Activated CD8-positive, alpha-beta memory T cell treated with anti-CD3 and anti-CD28 coated beads for 48 hours (primary cell): ENCODE measurements at regions not wholly inside any gene's neighbourhood (a gene's known extent, or its start where the extent isn't known, plus 50 kb on each side); places are given as distances from the start of the nearest gene placed in this dataset.
A peak's percentile ranks its signal among the peaks of the same experiment; 100 is the strongest.
"Not testable (repeated sequence)": the region's sequence is repeated elsewhere in the genome, so short reads cannot be mapped to it uniquely, and the experiment has no call there.

Experiments
- DNase-seq, 3 experiments: peaks; one replicate each; pipeline ENCODE4 v3.0.0-alpha.2; 2020; ENCODE audit warnings: low read depth in 2 of 3, low spot score in 2 of 3

DNA sequence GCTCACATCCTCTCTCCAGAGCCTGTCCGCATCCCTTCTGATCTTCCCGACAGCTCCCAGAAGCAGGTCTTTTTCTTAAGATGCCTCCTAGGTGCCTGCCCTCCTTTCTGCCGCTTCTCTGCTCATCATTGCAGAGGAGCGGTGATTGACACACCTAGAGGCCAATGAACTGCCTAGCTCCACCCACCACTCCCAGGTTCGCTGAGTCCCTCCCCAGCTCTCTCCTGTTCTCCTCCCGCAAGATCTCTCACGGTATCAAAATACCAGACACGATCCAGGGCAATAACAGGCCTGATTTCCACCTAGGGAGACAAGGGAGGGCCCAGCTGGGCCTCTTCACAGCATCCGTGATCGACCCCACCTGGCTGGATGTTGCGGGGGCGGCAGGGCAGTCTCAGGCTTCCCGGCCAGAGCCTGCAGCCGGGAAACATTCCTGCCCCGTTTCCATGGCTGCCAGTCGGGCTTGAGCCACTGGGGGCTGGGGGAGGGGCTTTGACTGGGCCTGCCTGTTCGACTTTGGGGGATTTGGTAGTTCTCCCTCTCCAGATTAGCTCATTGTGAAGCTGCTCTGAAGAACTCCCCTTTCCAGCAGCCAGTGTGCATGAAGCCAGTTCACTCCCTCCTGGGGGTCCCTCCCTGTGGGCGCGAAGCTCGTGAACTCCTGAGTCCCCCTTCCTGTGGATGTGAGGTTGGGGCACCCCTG is 373.5 kb downstream of the RPS24 start:
- DNase-seq: peak; percentile 11 to 33 (median 14)

DNA sequence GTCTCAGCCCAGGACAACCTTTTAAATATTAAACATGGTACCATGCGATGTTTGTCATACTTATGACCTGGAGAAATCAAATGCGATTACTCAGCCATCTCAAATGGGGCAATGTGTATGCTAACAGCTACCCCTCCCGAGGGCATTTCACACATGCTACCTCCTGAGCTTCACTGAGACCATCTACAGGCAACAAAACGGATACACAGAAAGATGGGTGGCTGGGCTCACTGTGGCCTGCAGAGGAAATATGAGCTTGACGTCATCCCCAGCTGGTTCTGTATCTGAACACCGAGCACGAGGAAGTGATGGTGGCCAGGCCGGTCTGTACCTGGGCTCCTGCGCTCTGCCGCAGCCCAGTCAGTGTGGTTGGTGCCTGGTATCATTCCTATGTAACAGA is 374.3 kb downstream of the RPS24 start:
- no peak for DNase-seq

DNA sequence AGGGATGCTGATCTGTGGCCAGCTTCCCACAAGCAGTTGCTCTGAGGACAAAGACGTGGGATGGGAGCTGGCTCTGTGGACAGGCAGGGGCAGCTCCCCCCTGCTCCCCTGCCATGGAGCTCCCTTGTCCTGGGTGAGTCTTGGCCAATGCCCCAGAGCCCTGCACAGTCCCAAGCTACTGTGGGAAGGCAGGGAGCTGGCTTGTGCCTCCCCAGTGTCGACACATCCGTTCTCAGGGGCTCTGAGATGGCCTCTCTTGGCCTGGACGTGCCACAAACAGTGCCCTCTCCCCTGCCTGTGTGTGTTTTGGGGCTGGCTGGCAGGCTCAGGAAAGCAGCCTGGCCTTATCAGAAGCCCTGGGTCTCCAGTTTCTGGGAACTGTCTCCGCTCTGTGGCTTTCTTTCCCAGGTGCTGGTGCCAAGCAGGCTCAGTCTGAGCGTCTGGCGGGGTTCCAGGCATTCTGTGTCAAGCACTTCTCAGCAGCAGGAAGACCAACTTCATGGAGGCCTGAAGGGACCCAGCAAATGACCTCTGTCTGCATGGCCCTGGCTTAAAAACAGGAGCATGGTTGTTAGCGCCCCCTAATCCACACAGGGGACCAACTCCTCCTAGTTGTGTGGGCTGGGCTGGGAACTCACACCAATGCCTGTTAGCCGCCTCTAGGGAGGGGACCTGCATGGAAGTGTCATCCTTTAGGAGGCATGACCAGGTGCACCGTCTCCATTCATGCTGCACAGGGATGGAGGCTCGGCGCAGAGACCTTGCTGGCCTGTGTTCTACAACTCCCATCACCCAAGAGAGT is 375.2 kb downstream of the RPS24 start:
- no peak for DNase-seq

DNA sequence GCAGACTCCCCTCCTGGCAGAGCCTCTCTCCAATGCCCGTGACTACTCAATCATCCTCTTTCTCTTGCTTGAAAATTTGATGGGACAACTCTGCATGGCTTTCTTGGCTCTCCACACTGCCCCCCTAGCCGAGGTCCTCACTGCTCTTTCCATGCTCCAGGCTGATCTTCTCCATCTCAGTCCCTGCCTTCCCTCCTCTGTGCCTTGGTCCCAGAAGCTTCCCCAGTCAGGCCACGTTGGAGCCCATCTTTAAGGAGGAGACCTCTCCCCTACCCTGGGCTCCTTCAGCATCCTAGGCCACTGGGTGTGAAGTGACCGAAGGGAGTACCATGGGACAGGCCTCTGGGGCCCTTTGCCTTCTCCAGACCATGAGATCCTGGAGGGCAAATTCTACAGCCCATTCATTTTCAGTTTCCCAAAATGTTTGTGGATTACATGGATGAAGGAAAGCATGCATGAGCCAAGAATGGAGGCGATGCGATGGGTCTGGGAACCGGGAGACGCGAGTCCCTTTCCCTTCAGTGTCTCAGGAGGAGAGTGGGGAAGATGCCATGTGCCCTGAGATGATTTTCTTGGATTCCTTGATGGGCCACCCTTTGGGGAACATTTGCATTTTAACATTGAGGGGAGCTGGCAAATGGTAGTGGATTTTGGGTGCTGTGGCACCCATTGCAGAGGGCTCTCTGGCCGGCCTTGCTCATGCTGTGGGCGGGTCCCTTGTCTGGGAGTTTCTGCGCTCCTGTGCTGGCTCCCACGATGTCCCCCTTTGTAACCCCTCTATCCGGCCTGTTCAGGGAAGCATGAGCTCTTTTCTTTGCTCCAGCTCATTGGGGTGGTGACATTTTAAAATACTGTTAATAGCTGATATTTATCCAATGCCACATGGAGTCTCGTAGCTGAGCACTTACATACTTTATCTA is 376.6 kb downstream of the RPS24 start:
- no peak for DNase-seq

DNA sequence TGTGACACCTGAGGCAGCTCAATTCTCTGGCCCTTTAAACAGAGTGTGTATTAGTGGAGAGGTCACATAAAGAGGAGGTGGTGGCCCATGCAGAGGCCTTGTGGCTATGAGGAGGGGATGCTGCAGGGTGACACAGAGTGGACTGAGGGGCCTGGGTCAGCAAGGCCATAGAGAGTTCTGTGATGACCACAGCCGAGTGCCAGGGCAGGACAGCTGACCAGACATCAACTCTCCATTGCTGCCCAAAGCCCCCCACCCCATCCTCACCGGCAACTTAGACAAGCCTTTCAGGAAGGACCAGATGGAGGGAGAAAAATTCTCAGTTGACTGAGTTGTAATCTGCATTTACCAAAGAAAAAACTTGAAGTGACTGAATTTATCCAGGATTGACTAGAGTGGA is 378.1 kb downstream of the RPS24 start:
- no peak for DNase-seq

DNA sequence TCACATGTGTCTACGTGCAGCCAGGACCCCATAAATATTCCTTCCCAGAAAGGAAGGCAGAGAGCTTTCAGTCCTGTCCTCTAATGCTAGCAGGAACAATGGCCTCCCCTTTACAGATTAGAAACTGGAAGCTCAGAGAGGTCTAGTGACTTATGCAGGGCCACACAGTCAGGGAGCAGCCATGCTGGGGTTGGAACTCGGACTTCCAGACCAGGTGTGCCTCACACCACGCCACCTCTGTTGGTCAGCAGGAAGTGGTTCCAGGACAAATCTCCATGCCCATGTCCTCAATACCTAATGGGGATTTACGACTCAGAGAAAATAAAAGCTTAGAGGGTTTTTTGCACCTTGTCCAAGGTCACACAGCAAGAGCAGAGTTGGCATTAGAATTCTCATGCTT is 378.9 kb downstream of the RPS24 start:
- DNase-seq: no peak

DNA sequence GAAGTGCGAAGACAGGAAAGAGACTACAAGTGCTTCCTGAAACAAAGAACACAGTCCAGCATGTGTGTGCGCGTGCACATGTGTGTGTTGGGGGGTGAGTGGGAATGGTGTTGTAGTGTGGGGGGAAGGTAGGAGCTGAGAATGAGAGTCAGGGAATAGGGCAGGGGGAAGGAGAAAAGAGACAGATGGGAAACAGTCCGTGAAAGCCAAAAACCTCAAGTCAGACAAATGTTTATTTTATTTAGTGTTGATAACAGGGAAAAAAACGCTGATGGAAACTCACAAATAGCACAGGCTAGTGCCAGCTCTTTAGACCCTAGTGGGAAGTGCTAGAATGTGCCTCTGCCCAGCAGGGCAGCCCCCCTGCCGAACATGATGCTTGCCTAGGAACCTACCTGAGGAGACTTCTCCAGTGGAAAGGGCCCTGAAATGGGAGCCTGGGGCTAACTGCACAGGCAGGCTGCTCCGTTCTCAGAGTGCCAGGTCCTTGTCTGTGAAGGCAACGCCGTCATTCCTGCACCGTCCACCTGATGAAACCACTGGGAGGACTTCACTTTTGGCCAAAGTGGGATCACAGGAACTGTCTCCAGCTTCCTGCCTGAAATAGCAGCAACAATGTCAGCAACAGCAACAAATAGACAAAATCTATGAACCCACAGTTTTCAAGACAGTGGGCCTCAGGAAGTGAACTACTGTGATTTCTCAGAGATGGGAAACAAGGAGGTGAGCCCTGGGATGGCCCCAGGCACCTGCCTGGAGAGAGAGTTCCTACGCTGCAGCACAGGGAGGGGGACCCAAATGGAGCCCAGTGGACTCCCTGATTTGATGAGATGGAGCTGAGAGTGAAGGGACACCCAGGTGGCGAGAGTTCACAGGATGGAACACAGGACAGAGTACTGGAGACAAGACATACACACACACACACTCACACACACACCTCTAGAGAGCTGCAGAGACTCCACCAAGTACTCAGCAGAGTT is 379.7 kb downstream of the RPS24 start:
- no peak for DNase-seq

DNA sequence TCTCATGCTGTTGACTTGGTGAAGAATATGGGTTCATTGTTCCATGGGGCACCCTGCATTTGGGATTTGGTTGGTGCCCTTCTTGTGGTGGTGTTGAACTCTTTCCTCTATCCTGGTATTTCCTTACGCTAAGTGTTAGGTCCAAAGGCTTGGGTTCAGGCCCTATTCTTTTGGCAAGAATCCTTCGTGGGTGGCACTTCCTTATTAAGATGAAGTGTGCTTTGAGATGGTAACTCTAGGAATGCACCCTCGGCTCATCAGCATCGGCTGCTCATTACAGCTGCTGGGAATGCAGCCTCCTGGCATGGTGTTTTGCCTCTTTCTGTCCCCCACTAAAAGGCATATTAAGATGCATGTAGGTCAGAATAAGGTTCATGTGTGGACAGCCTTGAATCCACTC is 380.7 kb downstream of the RPS24 start:
- DNase-seq: no peak

DNA sequence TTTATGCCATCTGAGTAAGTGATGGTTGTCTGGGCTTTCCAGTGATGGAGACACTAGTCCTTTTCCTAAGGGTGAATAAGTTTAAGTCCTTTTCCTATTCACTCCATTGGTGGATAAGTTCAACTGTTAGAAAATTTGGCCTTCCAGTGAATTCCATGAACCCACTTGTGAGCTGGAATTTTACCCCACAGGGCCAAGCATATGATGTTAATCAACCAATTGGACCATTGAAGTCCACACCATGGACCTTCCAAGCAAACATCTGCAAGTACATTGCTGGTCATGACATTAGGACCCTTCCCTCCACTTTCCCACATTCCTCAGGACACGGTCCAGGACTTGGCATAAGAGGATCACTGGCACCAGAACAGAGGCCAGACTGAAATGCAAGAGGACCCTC is 381.4 kb downstream of the RPS24 start:
- no peak for DNase-seq

DNA sequence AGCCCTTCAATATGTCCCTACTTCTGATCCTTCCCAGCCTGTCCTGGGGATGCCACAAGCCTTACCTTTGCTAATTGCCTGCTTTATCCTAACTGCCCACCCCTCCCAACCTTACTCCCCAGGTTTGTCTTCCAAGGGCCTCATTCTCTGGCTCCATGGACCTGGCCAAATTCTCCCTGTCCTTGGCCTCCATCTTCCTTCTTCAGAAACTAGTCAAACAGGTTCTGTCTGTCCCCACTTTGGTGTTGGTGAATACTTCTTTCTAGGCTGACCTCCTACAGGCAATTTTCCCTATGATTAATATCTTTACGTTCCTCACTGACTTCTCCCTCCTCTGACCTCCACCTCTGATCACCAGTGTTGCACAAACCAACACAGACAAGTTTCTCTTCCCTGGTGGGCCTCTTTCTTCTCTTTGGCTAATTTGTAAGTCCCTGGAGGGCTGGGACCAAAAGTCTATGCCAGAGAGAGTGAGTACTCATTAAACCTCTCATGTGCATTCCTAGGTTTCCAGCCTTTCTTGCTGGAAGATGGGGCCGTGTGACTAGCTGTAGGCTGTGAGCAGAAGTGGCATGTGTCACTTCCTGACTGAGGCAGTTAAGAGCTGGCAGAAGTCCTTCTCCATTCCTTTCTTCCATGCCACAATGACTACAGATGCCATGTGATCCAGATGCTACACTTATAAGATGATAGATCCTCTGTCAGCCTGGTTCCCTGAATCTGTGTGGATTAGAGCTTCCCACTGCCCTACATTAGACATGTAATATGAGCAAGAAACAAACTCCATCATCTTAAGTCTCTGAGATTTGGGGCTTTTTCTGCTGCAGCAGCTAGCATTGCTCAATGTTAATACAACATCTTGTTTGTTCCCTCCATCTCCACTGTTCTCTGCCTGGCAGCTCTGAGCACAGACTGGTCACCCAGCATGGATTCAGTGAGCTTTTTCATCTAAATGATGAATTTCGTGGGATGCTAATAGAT is 382.7 kb downstream of the RPS24 start:
- DNase-seq: no peak

DNA sequence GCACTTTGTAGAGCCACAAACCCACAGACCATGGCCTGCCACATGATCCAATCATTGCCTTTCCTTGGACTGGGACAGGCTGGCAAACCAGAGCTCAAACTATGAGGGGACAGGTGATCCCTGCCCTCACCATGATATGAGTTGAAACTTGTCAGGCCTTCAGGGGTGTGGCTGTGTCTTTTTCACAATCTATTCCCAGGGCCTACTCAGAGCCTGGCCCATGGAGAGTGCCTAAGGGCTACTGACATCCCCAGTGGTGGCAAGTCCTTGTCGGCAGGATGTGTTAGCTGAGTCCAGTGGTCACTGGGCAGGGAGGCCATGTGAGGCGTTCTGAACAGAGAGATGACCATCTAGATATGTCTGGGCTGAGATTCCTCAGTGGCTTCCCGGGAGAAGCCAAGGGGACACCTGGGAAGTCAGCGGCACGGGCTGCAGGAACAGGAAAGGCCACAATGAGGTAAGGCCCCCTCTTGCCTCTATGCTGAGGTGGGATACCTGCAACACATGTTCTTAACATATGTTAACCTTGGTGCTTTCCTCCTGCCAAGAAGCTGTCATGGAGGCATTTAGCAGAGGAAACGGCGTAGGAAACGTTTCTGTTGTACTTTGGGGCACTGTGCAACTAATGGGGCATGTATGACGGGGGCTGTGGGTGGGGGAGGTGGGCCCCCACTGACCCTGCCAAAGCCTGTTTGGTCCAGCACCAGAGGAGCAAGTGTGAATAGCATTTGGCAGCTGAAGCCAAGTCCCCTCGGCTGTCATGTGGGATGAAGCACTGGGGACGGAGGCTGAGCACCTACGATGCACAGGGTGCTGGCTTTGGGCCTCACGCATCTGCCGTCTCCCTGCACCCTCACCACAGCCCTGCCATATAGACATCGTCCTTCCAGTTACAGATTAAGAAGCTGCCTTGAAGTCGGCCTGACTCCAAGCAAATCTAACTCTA is 384.0 kb downstream of the RPS24 start:
- DNase-seq: no peak

DNA sequence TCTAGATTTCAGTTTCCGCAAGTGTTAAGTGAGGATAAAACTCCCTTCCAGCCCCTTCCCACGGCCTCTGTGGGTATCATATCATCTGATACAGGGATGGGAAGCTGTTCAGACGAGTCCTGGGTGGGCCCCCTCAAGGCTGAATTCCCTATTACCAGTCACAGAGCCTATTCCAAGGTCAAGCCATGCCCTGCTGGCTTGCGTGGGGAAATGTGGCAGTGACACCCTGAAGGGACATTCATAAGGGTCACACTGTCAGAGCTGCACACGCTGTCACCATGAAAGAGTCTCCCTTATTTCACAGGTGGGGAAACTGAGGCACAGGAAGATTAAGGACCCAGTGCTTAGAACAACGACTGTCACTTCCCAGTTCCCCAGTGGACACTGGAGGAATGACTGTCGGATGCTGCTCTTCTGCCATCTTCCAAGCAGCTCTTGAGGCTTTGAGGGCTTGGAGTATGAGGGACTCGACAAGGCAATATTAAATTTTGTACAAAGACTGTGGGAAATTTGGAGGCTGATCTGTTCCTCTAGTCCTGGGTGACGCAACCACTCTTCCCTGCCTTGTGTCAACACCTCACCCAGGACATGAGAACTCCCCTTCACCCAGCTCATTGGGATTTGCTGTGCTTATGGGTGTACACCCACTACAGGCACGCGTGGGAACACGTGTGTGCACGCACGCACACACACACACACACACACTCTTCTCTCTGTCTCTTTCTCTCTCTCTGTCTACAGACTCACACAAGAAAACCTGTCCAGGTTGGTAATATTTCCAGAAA is 386.0 kb downstream of the RPS24 start:
- no peak for DNase-seq

DNA sequence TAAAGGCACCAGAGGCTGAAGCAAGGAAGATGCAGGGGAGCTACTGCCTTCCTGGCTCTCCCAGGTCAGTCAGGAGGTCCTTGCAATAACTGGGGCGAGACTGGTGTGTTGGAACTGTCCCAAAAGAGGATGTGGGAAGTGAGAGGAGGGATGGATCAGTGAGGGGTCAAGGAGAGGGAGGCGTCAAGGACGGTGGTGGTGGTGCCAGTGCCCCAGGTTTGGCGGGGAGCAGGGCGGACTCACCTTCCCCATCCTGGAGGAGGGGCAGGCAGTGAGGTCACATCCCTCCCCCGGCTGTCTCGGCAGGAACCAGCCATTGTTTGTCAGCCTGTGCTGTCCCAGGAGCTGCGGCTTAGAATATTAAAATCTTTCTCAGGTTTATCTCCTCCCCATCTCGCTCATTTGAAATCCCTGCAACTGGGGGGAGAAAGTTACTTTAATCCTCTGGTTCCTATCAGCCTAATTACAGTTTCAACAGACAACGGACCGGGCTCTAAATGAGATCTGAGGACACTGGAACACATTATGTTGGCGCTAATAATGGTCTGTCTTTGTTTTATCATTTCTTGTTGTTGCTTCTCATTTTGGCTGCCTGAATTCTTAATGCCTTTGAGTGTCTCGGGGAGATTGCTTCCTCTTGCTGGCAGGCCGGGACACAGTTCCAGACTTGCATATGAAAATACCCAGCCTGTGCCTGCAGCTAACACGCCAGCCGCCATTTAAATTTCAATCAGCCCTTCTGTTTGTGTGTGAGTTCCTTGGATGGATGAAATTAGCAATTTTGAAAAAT is 387.5 kb downstream of the RPS24 start:
- DNase-seq: no peak

DNA sequence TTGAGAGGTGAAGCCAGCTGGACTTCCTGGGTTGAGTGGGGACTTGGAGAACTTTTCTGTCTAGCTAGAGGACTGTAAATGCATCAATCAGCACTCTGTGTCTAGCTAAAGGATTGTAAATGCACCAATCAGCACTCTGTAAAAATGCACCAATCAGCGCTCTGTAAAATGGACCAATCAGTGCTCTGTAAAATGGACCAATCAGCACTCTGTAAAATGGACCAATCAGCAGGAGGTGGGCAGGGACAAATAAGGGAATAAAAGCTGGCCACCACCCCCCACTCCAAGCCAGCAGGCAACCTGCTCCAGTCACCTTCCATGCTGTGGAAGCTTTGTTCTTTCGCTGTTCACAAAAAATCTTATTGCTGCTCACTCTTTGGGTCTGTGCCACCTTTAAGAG is 390.4 kb downstream of the RPS24 start:
- DNase-seq: not testable (repeated sequence)

DNA sequence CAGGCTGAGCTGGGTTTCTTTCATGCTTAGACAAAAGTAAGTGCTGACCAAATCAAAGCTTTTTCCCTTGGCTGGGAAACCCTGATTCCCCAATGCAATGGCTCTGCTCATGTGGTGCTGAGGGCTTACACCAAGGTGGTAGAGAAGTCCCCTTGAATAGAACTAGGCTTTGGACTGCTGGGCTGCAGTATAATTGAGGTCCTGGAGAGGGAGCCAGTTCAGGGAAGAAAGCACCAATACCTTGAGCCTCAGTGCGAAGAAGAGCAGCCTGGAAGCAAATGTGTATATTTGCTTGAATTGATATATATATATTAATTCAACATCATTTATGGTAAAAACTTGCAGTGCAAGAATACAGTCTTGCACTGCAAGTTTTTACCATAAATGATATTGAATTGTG is 391.1 kb downstream of the RPS24 start:
- no peak for DNase-seq

DNA sequence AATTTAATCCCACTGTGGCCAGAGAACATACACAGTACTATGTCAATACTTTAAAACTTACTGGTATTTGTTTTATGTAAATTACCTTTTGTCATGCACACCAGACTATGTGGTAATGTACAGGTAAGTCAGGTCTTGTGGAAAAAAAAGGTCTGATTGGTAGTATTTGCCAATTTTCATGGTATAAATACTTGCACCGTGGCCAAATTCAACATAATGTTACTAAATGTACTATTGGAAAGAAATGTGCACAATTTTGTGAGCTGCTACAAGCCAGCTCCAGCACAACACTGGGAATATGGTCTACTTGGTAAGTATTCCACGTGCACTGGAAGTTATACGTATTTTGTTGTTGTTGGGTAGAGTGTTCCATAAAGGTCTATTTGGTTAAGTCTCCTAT is 392.5 kb downstream of the RPS24 start:
- DNase-seq: no peak
